ENCODE measurements at regions not wholly inside any gene's neighbourhood (a gene's known extent, or its start where the extent isn't known, plus 50 kb on each side); places are given as distances from the start of the nearest gene placed in this dataset.

GRCh38 chr2:71778936-71779773, 325.8 kb downstream of the DYSF start:
- no peak for DNase-seq (ENCODE audit: extremely low spot score)
- TF ChIP-seq L3MBTL2 (conservative IDR thresholded peaks at IDR 0.05) (no peak), TARDBP (IDR thresholded peaks at IDR 0.05) (no peak), FOXM1 (IDR thresholded peaks at IDR 0.05; ENCODE audit: borderline replicate concordance) (no peak), ELF4 (IDR thresholded peaks at IDR 0.05) (no peak), SP1 (IDR thresholded peaks at IDR 0.05) (no peak), NFRKB (IDR thresholded peaks at IDR 0.05) (no peak), CTBP1 (IDR thresholded peaks at IDR 0.05; ENCODE audit: borderline replicate concordance) (no peak), ZNF384 (IDR thresholded peaks at IDR 0.05) (no peak), LEF1 (IDR thresholded peaks at IDR 0.05; ENCODE audit: borderline replicate concordance) (no peak), SUZ12 (IDR thresholded peaks at IDR 0.05) (no peak), FOXA1 (IDR thresholded peaks at IDR 0.05) (no peak), HDGF (IDR thresholded peaks at IDR 0.05; ENCODE audit: borderline replicate concordance) (no peak), ARNT (IDR thresholded peaks at IDR 0.05) (no peak), FOXK2 (IDR thresholded peaks at IDR 0.05) (no peak), BHLHE40 (IDR thresholded peaks at IDR 0.05; ENCODE audit: borderline replicate concordance) (no peak)
- TF ChIP-seq, protein P1, sequence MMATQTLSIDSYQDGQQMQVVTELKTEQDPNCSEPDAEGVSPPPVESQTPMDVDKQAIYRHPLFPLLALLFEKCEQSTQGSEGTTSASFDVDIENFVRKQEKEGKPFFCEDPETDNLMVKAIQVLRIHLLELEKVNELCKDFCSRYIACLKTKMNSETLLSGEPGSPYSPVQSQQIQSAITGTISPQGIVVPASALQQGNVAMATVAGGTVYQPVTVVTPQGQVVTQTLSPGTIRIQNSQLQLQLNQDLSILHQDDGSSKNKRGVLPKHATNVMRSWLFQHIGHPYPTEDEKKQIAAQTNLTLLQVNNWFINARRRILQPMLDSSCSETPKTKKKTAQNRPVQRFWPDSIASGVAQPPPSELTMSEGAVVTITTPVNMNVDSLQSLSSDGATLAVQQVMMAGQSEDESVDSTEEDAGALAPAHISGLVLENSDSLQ (IDR thresholded peaks at IDR 0.05): no peak
- ChIA-PET CTCF (interaction anchor here (0.6 to 1.0 kb wide), 3 partner anchors 19 to 371 kb away, joined by 3 to 5 read pairs (median 5); no protein-coding TSS in a partner anchor), POLR2A (no interaction called here)

GRCh38 chr2:71778514-71778913, 325.2 kb downstream of the DYSF start:
- CTCF ChIA-PET: interaction anchor here (1.0 kb wide), 2 partner anchors 20 to 372 kb away, joined by 3 to 5 read pairs; no protein-coding TSS in a partner anchor
- POLR2A ChIA-PET: no interaction called here
- no peak for TF ChIP-seq ARNT (IDR thresholded peaks at IDR 0.05)
- no peak for TF ChIP-seq TARDBP (IDR thresholded peaks at IDR 0.05)
- TF ChIP-seq, protein P1 (IDR thresholded peaks at IDR 0.05): no peak
- TF ChIP-seq SP1 (IDR thresholded peaks at IDR 0.05): no peak
- TF ChIP-seq FOXM1 (IDR thresholded peaks at IDR 0.05; ENCODE audit: borderline replicate concordance): no peak
- TF ChIP-seq ELF4 (IDR thresholded peaks at IDR 0.05): no peak
- TF ChIP-seq HDGF (IDR thresholded peaks at IDR 0.05; ENCODE audit: borderline replicate concordance): no peak
- TF ChIP-seq L3MBTL2 (conservative IDR thresholded peaks at IDR 0.05): no peak
- no peak for TF ChIP-seq FOXK2 (IDR thresholded peaks at IDR 0.05)
- no peak for DNase-seq (ENCODE audit: extremely low spot score)

DNA sequence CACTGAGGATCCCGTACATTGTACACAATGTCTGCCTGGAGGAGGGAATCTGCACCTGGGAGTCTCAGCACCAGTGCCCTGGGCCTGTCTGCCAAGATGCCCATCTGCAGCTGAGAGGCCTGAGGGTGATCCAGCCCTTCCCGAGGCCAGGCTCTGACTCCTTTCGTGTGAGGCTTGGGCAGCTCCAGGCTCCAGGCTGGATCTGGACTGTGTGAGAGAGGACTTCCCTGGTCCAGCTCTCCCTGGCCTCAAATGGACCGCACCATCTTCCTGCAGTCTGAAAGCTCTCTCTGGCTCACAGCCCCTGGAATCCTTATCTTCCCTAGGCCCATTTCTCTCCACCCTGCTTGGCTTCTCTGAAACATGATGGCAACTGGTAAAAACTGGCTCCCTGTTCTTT, 324.6 kb downstream of the DYSF start:
- DNase-seq (ENCODE audit: extremely low spot score): no peak
- ChIA-PET POLR2A (no interaction called here), CTCF (interaction anchor here (1.0 kb wide), 2 partner anchors 21 to 373 kb away, joined by 3 to 5 read pairs; no protein-coding TSS in a partner anchor)
- no peak for TF ChIP-seq TARDBP (IDR thresholded peaks at IDR 0.05)
- TF ChIP-seq SP1 (IDR thresholded peaks at IDR 0.05): no peak
- TF ChIP-seq L3MBTL2 (conservative IDR thresholded peaks at IDR 0.05): no peak
- no peak for TF ChIP-seq FOXM1 (IDR thresholded peaks at IDR 0.05; ENCODE audit: borderline replicate concordance)
- no peak for TF ChIP-seq ARNT (IDR thresholded peaks at IDR 0.05)
- no peak for TF ChIP-seq BHLHE40 (IDR thresholded peaks at IDR 0.05; ENCODE audit: borderline replicate concordance)
- no peak for TF ChIP-seq CTBP1 (IDR thresholded peaks at IDR 0.05; ENCODE audit: borderline replicate concordance)
- TF ChIP-seq NFRKB (IDR thresholded peaks at IDR 0.05): no peak

DNA sequence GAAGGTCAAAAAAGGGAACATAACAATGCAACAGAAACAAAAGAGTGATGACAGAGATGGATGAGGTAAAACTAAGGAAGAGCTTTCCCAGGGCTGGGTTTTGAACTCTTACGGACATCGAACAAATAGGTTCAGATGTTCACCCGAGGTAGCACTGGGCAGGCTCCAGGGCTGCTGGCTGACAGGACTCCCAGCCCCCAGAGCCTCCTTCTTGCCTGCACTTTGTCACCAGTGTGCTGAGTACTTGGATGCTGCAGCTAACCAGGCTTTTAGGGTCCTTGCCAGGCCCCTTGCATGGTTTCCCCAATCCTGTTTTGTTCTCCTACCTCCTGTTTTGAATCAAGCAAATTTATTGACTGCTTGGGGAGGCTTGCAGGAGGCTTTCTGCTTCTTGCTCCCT, 322.9 kb downstream of the DYSF start:
- POLR2A ChIA-PET: no interaction called here
- no peak for TF ChIP-seq LEF1 (IDR thresholded peaks at IDR 0.05; ENCODE audit: borderline replicate concordance)
- TF ChIP-seq BHLHE40 (IDR thresholded peaks at IDR 0.05; ENCODE audit: borderline replicate concordance): no peak
- TF ChIP-seq FOXM1 (IDR thresholded peaks at IDR 0.05; ENCODE audit: borderline replicate concordance): no peak
- no peak for TF ChIP-seq L3MBTL2 (conservative IDR thresholded peaks at IDR 0.05)
- CTCF ChIA-PET: no interaction called here
- no peak for DNase-seq (ENCODE audit: extremely low spot score)

DNA sequence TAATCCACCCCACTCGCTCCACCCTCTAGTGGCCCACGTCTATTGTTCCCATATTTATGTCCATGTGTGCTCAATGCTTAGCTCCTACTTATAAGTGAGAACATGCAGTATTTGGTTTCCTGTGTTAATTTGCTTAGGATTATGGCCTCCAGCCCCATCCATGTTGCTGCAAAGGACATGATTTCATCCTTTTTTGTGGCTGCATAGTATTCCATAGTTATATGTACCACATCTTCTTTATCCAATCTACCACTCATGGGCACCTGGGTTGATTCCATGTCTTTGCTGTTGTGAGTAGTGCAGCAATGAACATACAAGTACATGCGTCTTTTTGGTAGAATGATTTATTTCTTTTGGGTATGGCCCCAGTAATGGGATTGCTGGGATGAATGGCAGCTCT, 319.9 kb downstream of the DYSF start:
- CTCF ChIA-PET: no interaction called here

GRCh38 chr2:71772510-71773172, 319.3 kb downstream of the DYSF start:
- ChIA-PET POLR2A (interaction anchor here (0.6 kb wide), 1 partner anchor 128 kb away, joined by 3 read pairs; no protein-coding TSS in a partner anchor), CTCF (no interaction called here)
- TF ChIP-seq L3MBTL2 (conservative IDR thresholded peaks at IDR 0.05): no peak
- no peak for TF ChIP-seq SUZ12 (IDR thresholded peaks at IDR 0.05)
- TF ChIP-seq ZNF384 (IDR thresholded peaks at IDR 0.05): no peak
- no peak for TF ChIP-seq LEF1 (IDR thresholded peaks at IDR 0.05; ENCODE audit: borderline replicate concordance)
- no peak for TF ChIP-seq FOXA1 (IDR thresholded peaks at IDR 0.05)
- TF ChIP-seq FOXK2 (IDR thresholded peaks at IDR 0.05): no peak
- TF ChIP-seq ELF4 (IDR thresholded peaks at IDR 0.05): no peak
- no peak for TF ChIP-seq HDGF (IDR thresholded peaks at IDR 0.05; ENCODE audit: borderline replicate concordance)
- no peak for DNase-seq (ENCODE audit: extremely low spot score)

More for the DNA sequence above, 319.9 kb downstream of the DYSF start:
- no peak for DNase-seq (ENCODE audit: extremely low spot score)
- POLR2A ChIA-PET: no interaction called here
- TF ChIP-seq FOXA1 (IDR thresholded peaks at IDR 0.05): no peak
- TF ChIP-seq LEF1 (IDR thresholded peaks at IDR 0.05; ENCODE audit: borderline replicate concordance): no peak
- no peak for TF ChIP-seq BHLHE40 (IDR thresholded peaks at IDR 0.05; ENCODE audit: borderline replicate concordance)
- no peak for TF ChIP-seq CTBP1 (IDR thresholded peaks at IDR 0.05; ENCODE audit: borderline replicate concordance)
- TF ChIP-seq ZNF384 (IDR thresholded peaks at IDR 0.05): no peak

Measured in HEK293T (cell line).